HUES64 (cell line): ENCODE measurements at regions not wholly inside any gene's neighbourhood (a gene's known extent, or its start where the extent isn't known, plus 50 kb on each side); places are given as distances from the start of the nearest gene placed in this dataset.

Experiments
- H3K27ac ChIP-seq: 2 replicates; pipeline ENCODE4 v1.7.0; 2013; ENCODE audit warnings: low read depth, low read length, inconsistent platforms
- H3K27me3 ChIP-seq: 2 replicates; pipeline ENCODE4 v1.6.1; 2013; ENCODE audit warnings: mild to moderate bottlenecking, low read length; ENCODE audit not compliant: insufficient read depth
- H3K36me3 ChIP-seq: 2 replicates; pipeline ENCODE4 v1.6.1; 2013; ENCODE audit warnings: mild to moderate bottlenecking, low read length; ENCODE audit not compliant: insufficient read depth
- H3K4me1 ChIP-seq: 2 replicates; pipeline ENCODE4 v1.6.1; 2013; ENCODE audit warnings: mild to moderate bottlenecking, low read length, moderate library complexity; ENCODE audit not compliant: insufficient read depth
- H3K4me3 ChIP-seq: 2 replicates; pipeline ENCODE4 v1.5.1; 2013; ENCODE audit warnings: mild to moderate bottlenecking, low read length, moderate library complexity
- H3K9ac ChIP-seq: 2 replicates; pipeline ENCODE4 v1.6.1; 2013; ENCODE audit warnings: mild to moderate bottlenecking, low read depth, low read length
- H3K9me3 ChIP-seq: 2 replicates; pipeline ENCODE4 v1.6.1; 2013; ENCODE audit warnings: low read depth, low read length; ENCODE audit not compliant: insufficient read depth
- WGBS: fragments of 150-250, 120-280 bp; methylation state at CpG from one replicate; pipeline ENCODE4 v1.1.7; 2013; ENCODE audit warnings: missing lambda C conversion rate; 5-methylcytosine and 5-hydroxymethylcytosine counted together

DNA sequence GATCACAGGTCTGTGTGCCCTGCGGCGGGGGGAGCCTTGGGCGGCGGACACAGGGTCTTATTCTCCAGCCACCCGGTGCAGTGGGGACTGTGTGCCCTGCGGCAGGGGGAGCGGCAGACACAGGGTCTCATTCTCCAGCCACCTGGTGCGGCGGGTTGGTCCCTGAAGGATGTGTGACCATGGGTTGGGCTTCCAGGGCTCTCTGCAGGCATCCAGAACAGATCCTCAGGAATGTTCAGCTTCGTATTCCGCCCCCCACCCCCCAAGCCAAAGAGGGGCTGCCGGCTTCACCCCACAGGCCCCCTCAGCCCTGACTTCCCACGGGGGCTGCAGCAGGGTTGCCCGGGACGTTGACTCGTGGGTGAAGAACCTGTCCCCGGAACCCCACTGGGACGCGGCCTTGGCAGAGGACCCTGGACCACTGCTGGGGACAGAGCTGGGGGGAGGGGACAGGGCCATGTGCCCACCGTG lies 154.5 kb upstream of the PPP2R2D start:
- no peak overlapping the region for H3K9ac ChIP-seq
- no peak overlapping the region for H3K27ac ChIP-seq
- H3K4me3 ChIP-seq = no peak overlapping the region
- no peaks in the 10 kb centered on the region for H3K36me3 ChIP-seq
- peaks cover 19% of the 10 kb centered on the region for H3K4me1 ChIP-seq
- no peaks in the 10 kb centered on the region for H3K9me3 ChIP-seq
- H3K27me3 ChIP-seq = no peaks in the 10 kb centered on the region
- WGBS = 92% methylated on average over 20 of the region's 20 CpGs

- H3K9me3 ChIP-seq = no peaks in the 10 kb centered on the region
- H3K27me3 ChIP-seq = no peaks in the 10 kb centered on the region
- no peaks in the 10 kb centered on the region for H3K36me3 ChIP-seq
- H3K27ac ChIP-seq = no peak overlapping the region
- no peak overlapping the region for H3K9ac ChIP-seq
- H3K4me3 ChIP-seq = no peak overlapping the region
- WGBS = 88% methylated on average over 1 of the region's 1 CpG
- peaks cover 22% of the 10 kb centered on the region for H3K4me1 ChIP-seq
Measured at GRCh38 chr10:131746785-131747184, 154.0 kb upstream of the PPP2R2D start.

- Histone ChIP-seq H3K4me1 (peaks cover 27% of the 10 kb centered on the region), H3K9ac (no peak overlapping the region), H3K27ac (no peak overlapping the region), H3K36me3 (no peaks in the 10 kb centered on the region), H3K27me3 (no peaks in the 10 kb centered on the region), H3K4me3 (no peak overlapping the region), H3K9me3 (no peaks in the 10 kb centered on the region)
- 93% methylated on average over 16 of the region's 16 CpGs for WGBS
Measured at GRCh38 chr10:131747251-131747650, 153.6 kb upstream of the PPP2R2D start.

GRCh38 chr10:131747791-131748190 lies 153.0 kb upstream of the PPP2R2D start:
- H3K27me3 ChIP-seq = no peaks in the 10 kb centered on the region
- no peak overlapping the region for H3K9ac ChIP-seq
- no peaks in the 10 kb centered on the region for H3K36me3 ChIP-seq
- H3K4me3 ChIP-seq = no peak overlapping the region
- 94% methylated on average over 11 of the region's 11 CpGs for WGBS
- peaks cover 28% of the 10 kb centered on the region for H3K4me1 ChIP-seq
- H3K9me3 ChIP-seq = no peaks in the 10 kb centered on the region
- no peak overlapping the region for H3K27ac ChIP-seq

DNA sequence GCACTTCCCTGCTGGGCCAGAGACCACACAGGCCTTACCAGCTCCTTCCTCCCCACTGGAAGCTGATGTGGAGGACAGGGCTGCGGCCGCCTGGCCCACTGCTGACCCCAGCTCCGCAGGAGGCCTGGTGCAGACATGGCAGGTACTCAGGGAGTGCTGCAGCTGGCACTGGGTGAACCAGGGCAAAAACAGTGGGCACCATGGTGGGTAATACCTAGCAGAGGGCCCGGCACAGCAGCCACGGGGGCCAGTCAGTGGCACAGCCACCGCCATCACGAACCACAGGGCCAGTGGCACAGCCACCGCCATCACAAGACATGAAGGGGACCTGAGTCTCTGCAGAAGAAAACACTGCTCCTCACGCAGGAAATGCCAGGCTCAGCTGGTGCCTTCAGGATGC lies 152.6 kb upstream of the PPP2R2D start:
- Histone ChIP-seq H3K4me1 (peaks cover 25% of the 10 kb centered on the region), H3K36me3 (no peaks in the 10 kb centered on the region), H3K9me3 (no peaks in the 10 kb centered on the region), H3K27ac (no peak overlapping the region), H3K27me3 (no peaks in the 10 kb centered on the region), H3K4me3 (no peak overlapping the region), H3K9ac (no peak overlapping the region)
- 91% methylated on average over 9 of the region's 9 CpGs for WGBS

DNA sequence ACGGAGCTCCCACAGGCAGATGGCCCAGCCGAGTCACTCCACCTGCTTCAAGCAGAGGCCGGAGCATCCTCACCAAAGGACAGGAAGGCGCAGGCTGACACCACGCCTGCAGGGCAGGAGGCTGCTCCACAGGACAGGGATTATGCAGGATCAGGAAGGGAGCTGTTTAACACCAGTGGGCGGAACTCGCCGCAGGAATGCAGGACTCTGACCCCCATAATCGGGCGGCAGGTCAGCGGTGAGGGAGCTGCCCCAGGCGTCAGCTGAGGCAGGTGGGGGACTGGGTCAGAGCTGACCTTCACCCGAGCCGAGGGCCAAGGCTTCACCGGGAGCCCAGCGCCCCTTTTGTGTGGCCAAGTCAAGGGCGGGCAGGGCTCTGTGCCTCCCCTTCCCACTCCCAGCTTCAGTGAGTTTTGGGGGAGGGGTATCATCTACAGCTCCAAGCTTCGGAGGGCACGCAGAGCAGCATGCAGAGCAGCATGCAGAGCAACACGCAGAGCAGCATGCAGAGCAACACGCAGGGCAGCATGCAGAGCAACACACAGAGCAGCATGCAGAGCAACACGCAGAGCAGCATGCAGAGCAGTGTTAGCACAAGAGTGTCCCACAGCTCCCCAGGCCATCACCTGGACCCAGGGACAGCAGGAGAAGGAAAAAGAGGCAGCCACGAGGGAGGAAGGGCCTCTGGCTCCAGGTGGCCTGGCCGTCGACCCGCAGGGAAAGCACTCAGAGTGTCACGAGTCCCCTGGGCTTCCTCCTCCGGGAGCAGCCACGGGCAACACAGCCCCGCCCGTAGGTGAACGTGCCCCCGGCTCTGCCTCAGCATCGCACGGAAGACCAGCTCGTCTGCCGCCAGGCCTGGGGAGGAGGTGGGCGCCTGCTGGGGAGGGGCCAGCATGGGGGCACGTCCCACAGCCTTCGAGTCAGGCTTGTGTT lies 151.7 kb upstream of the PPP2R2D start:
- no peaks in the 10 kb centered on the region for H3K36me3 ChIP-seq
- H3K9me3 ChIP-seq = no peaks in the 10 kb centered on the region
- H3K27me3 ChIP-seq = no peaks in the 10 kb centered on the region
- H3K9ac ChIP-seq = no peak overlapping the region
- WGBS = 54% methylated on average over 39 of the region's 40 CpGs
- peaks cover 19% of the 10 kb centered on the region for H3K4me1 ChIP-seq
- H3K27ac ChIP-seq = no peak overlapping the region
- H3K4me3 ChIP-seq = no peak overlapping the region

DNA sequence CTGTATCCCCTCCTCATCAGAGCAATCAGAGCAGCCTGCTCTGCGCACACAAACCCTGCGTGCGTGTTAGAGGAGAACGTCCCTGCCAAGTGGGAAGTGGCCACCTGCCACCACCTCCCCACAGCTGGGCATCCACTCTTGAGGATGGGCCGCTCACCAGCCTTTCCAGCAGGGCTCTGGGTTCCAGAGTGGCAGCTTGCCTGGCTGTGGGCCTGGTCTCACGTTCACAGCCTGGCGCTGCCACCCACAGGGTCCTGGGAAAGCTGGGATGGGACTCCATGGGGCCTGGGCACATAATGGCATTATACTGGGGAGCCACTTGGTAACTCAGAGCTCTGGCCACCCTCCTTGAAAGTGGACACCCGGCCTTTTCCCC lies 151.1 kb upstream of the PPP2R2D start:
- WGBS = 91% methylated on average over 8 of the region's 8 CpGs
- Histone ChIP-seq H3K27me3 (no peaks in the 10 kb centered on the region), H3K27ac (no peak overlapping the region), H3K9ac (no peak overlapping the region), H3K4me1 (peaks cover 16% of the 10 kb centered on the region), H3K4me3 (no peak overlapping the region), H3K36me3 (no peaks in the 10 kb centered on the region), H3K9me3 (no peaks in the 10 kb centered on the region)

DNA sequence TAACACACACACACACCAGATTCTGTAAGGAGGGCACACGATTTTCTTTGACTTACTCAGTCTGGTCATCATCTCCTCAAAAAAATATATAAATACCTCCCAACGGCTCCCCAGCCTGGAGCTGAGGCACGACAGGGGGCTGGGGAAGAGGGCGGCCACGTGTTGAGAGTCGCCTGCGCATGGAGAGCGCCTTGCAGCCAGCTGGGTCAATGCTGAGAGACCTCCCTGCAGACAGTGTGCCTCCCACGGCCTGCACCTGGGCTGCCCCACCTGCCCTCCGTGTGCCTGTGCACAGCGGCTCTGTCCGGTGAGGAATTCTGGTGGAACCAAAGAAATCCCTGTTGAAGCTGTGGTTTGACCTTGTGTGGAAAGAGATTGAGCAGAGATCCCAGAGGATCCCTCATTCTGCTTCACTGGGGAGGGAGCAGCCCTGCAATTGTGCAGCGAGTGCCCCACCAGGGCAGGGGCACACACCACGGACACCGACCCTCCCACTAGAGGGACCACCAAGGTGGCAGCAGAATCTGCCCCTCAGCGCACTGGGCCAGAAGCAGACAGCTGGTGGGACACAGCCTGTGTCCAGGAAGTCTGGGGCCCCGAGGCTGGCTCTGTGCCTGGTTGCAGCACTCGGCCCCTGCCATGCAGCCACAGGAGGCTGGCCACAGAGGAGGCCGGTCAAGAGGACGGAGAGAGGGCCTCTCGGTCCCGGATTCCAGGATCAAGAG lies 150.5 kb upstream of the PPP2R2D start:
- H3K27me3 ChIP-seq = no peaks in the 10 kb centered on the region
- no peak overlapping the region for H3K4me3 ChIP-seq
- H3K9ac ChIP-seq = no peak overlapping the region
- H3K36me3 ChIP-seq = no peaks in the 10 kb centered on the region
- no peak overlapping the region for H3K27ac ChIP-seq
- 81% methylated on average over 22 of the region's 22 CpGs for WGBS
- peaks cover 16% of the 10 kb centered on the region for H3K4me1 ChIP-seq
- H3K9me3 ChIP-seq = no peaks in the 10 kb centered on the region

GRCh38 chr10:131750973-131751826 lies 149.6 kb upstream of the PPP2R2D start:
- H3K9me3 ChIP-seq = no peaks in the 10 kb centered on the region
- H3K27me3 ChIP-seq = no peaks in the 10 kb centered on the region
- H3K4me3 ChIP-seq = no peak overlapping the region
- H3K9ac ChIP-seq = no peak overlapping the region
- H3K27ac ChIP-seq = peak overlapping the region; percentile 63; the same call in 1 of the 2 replicates
- 75% methylated on average over 17 of the region's 17 CpGs for WGBS
- H3K4me1 ChIP-seq = peaks cover 16% of the 10 kb centered on the region
- no peaks in the 10 kb centered on the region for H3K36me3 ChIP-seq

- no peaks in the 10 kb centered on the region for H3K36me3 ChIP-seq
- 66% methylated on average over 24 of the region's 24 CpGs for WGBS
- H3K27me3 ChIP-seq = no peaks in the 10 kb centered on the region
- H3K9me3 ChIP-seq = no peaks in the 10 kb centered on the region
- peak overlapping the region; percentile 63; the same call in 1 of the 2 replicates for H3K27ac ChIP-seq
- no peak overlapping the region for H3K4me3 ChIP-seq
- H3K9ac ChIP-seq = no peak overlapping the region
- H3K4me1 ChIP-seq = peaks cover 16% of the 10 kb centered on the region
Measured at GRCh38 chr10:131751827-131752775, 148.7 kb upstream of the PPP2R2D start.
